H9 (cell line): ENCODE measurements at regions not wholly inside any gene's neighbourhood (a gene's known extent, or its start where the extent isn't known, plus 50 kb on each side); places are given as distances from the start of the nearest gene placed in this dataset.

Experiments
- DNase-seq: peaks from one replicate; pipeline ENCODE4 v3.0.0-alpha.2; 2017
- H2AFZ ChIP-seq: one replicate; pipeline ENCODE4 v1.6.1; 2013; ENCODE audit warnings: mild to moderate bottlenecking, low read length, control low read depth, moderate library complexity
- H2AK5ac ChIP-seq: 2 replicates; pipeline ENCODE4 v1.6.1; 2013; ENCODE audit warnings: low read length, control low read depth, mixed read lengths; ENCODE audit not compliant: insufficient read length
- H2BK120ac ChIP-seq: one replicate; pipeline ENCODE4 v1.6.1; 2013; ENCODE audit warnings: low read depth, mild to moderate bottlenecking, low read length, control low read depth, inconsistent platforms; ENCODE audit not compliant: poor library complexity, severe bottlenecking
- H2BK12ac ChIP-seq: 2 replicates; pipeline ENCODE4 v1.6.1; 2013; ENCODE audit warnings: low read length, control low read depth, mixed read lengths, low read depth; ENCODE audit not compliant: insufficient read length
- H2BK15ac ChIP-seq: 2 replicates; pipeline ENCODE4 v1.6.1; 2013; ENCODE audit warnings: low read depth, low read length, control low read depth
- H2BK20ac ChIP-seq: one replicate; pipeline ENCODE4 v1.6.1; 2013; ENCODE audit warnings: low read depth, mild to moderate bottlenecking, low read length, control low read depth, inconsistent platforms; ENCODE audit not compliant: poor library complexity, severe bottlenecking
- H2BK5ac ChIP-seq: 2 replicates; pipeline ENCODE4 v1.6.1; 2013; ENCODE audit warnings: low read length, control low read depth, mixed read lengths; ENCODE audit not compliant: insufficient read length
- H3K14ac ChIP-seq: 2 replicates; pipeline ENCODE4 v1.6.1; 2013; ENCODE audit warnings: low read length, control low read depth; ENCODE audit not compliant: insufficient read depth
- H3K18ac ChIP-seq: 2 replicates; pipeline ENCODE4 v1.6.1; 2013; ENCODE audit warnings: low read depth, mild to moderate bottlenecking, mixed read lengths, low read length, control low read depth; ENCODE audit not compliant: insufficient read length
- H3K23ac ChIP-seq: 2 replicates; pipeline ENCODE4 v1.6.1; 2013; ENCODE audit warnings: low read length, control low read depth, mixed read lengths, low read depth; ENCODE audit not compliant: insufficient read length
- H3K23me2 ChIP-seq: 2 replicates; pipeline ENCODE4 v1.6.1; 2013; ENCODE audit warnings: low read depth, mild to moderate bottlenecking, mixed read lengths, low read length, control low read depth; ENCODE audit not compliant: insufficient read length, poor library complexity, severe bottlenecking
- H3K27ac ChIP-seq: 2 replicates; pipeline ENCODE4 v1.5.1; 2013; ENCODE audit warnings: low read length, control low read depth, mixed read lengths, low read depth; ENCODE audit not compliant: insufficient read length
- H3K27me3 ChIP-seq: 2 replicates; pipeline ENCODE4 v1.6.1; 2013; ENCODE audit warnings: low read length, control low read depth, inconsistent platforms; ENCODE audit not compliant: insufficient read depth
- H3K4ac ChIP-seq: 2 replicates; pipeline ENCODE4 v1.6.1; 2013; ENCODE audit warnings: low read depth, mild to moderate bottlenecking, control low read depth, inconsistent platforms, low read length, moderate library complexity
- H3K4me1 ChIP-seq: 2 replicates; pipeline ENCODE4 v1.6.1; 2013; ENCODE audit warnings: low read length, control low read depth, inconsistent platforms; ENCODE audit not compliant: insufficient read depth
- H3K4me2 ChIP-seq: 2 replicates; pipeline ENCODE4 v1.6.1; 2013; ENCODE audit warnings: low read length, control low read depth, mixed read lengths; ENCODE audit not compliant: insufficient read length, insufficient read depth
- H3K56ac ChIP-seq: 2 replicates; pipeline ENCODE4 v1.6.1; 2013; ENCODE audit warnings: low read depth, mild to moderate bottlenecking, mixed read lengths, low read length, control low read depth; ENCODE audit not compliant: insufficient read length
- H3K79me1 ChIP-seq: 2 replicates; pipeline ENCODE4 v1.6.1; 2013; ENCODE audit warnings: low read depth, mild to moderate bottlenecking, moderate library complexity, low read length, control low read depth, inconsistent platforms; ENCODE audit not compliant: insufficient read depth, poor library complexity, severe bottlenecking
- H3K79me2 ChIP-seq: 2 replicates; pipeline ENCODE4 v1.6.1; 2013; ENCODE audit warnings: low read length, control low read depth, inconsistent platforms; ENCODE audit not compliant: insufficient read depth
- H3K9ac ChIP-seq: 2 replicates; pipeline ENCODE4 v1.6.1; 2013; ENCODE audit warnings: low read length, control low read depth, mixed read lengths; ENCODE audit not compliant: insufficient read length; ENCODE audit errors: extremely low read depth
- H3K9me3 ChIP-seq: one replicate; pipeline ENCODE4 v1.6.1; 2013; ENCODE audit warnings: low read depth, low read length, inconsistent platforms; ENCODE audit not compliant: control insufficient read depth
- H3T11ph ChIP-seq: one replicate; pipeline ENCODE4 v1.6.1; 2013; ENCODE audit warnings: mild to moderate bottlenecking, low read length, control low read depth, inconsistent platforms
- H4K20me1 ChIP-seq: one replicate; pipeline ENCODE4 v1.6.1; 2013; ENCODE audit not compliant: control insufficient read depth, insufficient read length, insufficient read depth
- H4K5ac ChIP-seq: 2 replicates; pipeline ENCODE4 v1.6.1; 2013; ENCODE audit warnings: low read depth, mild to moderate bottlenecking, mixed read lengths, low read length, control low read depth; ENCODE audit not compliant: insufficient read length
- H4K8ac ChIP-seq: replicated peaks from 2 replicates; pipeline ENCODE4 v1.6.1; 2013; ENCODE audit warnings: low read length, control low read depth, mixed read lengths, low read depth; ENCODE audit not compliant: insufficient read length
- H4K91ac ChIP-seq: 2 replicates; pipeline ENCODE4 v1.6.1; 2013; ENCODE audit warnings: low read depth, mild to moderate bottlenecking, moderate library complexity, mixed read lengths, low read length, control low read depth; ENCODE audit not compliant: insufficient read length
- H3K27ac Mint-ChIP-seq, 3 experiments: 2 replicates in 2 of 3; 3 replicates in 1 of 3; pipeline ENCODE4 v1.8.0; 2020 to 2021; ENCODE audit warnings: mixed read lengths in 3 of 3, mild to moderate bottlenecking in 1 of 3, moderate library complexity in 1 of 3
- H3K27me3 Mint-ChIP-seq: 2 replicates; pipeline ENCODE4 v1.8.0; 2021; ENCODE audit warnings: low read depth, mild to moderate bottlenecking, moderate library complexity, mixed read lengths
- H3K36me3 Mint-ChIP-seq, 3 experiments: 2 replicates in 2 of 3; 3 replicates in 1 of 3; pipeline ENCODE4 v1.8.0; 2020 to 2021; ENCODE audit warnings: low read depth in 3 of 3, mixed read lengths in 3 of 3; ENCODE audit not compliant: insufficient read depth in 1 of 3
- H3K4me1 Mint-ChIP-seq, 2 experiments: 2 replicates each; pipeline ENCODE4 v1.8.0; 2020; ENCODE audit warnings: mixed read lengths in 2 of 2
- H3K4me3 Mint-ChIP-seq, 2 experiments: 2 replicates in 1 of 2; 3 replicates in 1 of 2; pipeline ENCODE4 v1.8.0; 2020 to 2021; ENCODE audit warnings: mild to moderate bottlenecking in 2 of 2, mixed read lengths in 2 of 2, moderate library complexity in 1 of 2
- H3K9me3 Mint-ChIP-seq, 2 experiments: 2 replicates in 1 of 2; 3 replicates in 1 of 2; pipeline ENCODE4 v1.8.0; 2020; ENCODE audit warnings: mild to moderate bottlenecking in 2 of 2, mixed read lengths in 2 of 2, moderate library complexity in 1 of 2
- CTCF ChIP-seq: fragments of 200-600 bp; sonication (generic); conservative IDR thresholded peaks from 3 replicates; pipeline ENCODE4 v1.8.0; 2021; ENCODE audit warnings: antibody characterized with exemption, mild to moderate bottlenecking
- WGBS: extraction: QIAGEN DNeasy Blood & Tissue Kit; methylation state at CpG from one replicate; pipeline ENCODE4 v1.1.7; 2013; ENCODE audit warnings: missing lambda C conversion rate, low lambda C conversion rate, mixed read lengths; ENCODE audit not compliant: insufficient read length; ENCODE audit errors: extremely low coverage; 5-methylcytosine and 5-hydroxymethylcytosine counted together

- Histone ChIP-seq H3K9me3 (no peaks in the 10 kb centered on the region), H4K91ac (no peak overlapping the region), H3K9ac (no peak overlapping the region), H3K4me1 (0 out of 2 replicates have a peak, but pooled peaks cover 2% of the 10 kb centered on the region), H3T11ph (no peak overlapping the region), H4K8ac (no peak overlapping the region), H2BK120ac (no peak overlapping the region), H3K23ac (no peak overlapping the region), H2BK5ac (no peak overlapping the region), H3K79me1 (no peaks in the 10 kb centered on the region), H4K5ac (no peak overlapping the region), H4K20me1 (no peaks in the 10 kb centered on the region), H3K79me2 (no peaks in the 10 kb centered on the region), H3K27ac (no peak overlapping the region), H2AK5ac (no peak overlapping the region), H2BK15ac (no peak overlapping the region), H2AFZ (no peak overlapping the region), H3K4me2 (no peak overlapping the region), H3K27me3 (no peaks in the 10 kb centered on the region), H3K23me2 (no peaks in the 10 kb centered on the region), H2BK20ac (no peak overlapping the region), H2BK12ac (no peak overlapping the region), H3K56ac (no peak overlapping the region), H3K14ac (no peak overlapping the region), H3K18ac (no peak overlapping the region), H3K4ac (no peak overlapping the region)
- TF ChIP-seq CTCF, result no peak
- DNase-seq, result no peak
- H3K9me3 Mint-ChIP-seq, result peaks cover 0 to 6% of the 10 kb centered on the region in 2 experiments; a peak in 3 of 5 replicates
- WGBS, result no CpG with 5 or more reads among the region's 3 CpGs
- H3K4me3 Mint-ChIP-seq, result no peak overlapping the region
- H3K27ac Mint-ChIP-seq, result no peak overlapping the region
- H3K4me1 Mint-ChIP-seq, result peaks cover 3 to 4% of the 10 kb centered on the region in 2 experiments; a peak in 3 of 4 replicates
- no peaks in the 10 kb centered on the region; a peak in 1 of 7 replicates for H3K36me3 Mint-ChIP-seq
- no peaks in the 10 kb centered on the region; the same call in 1 of the 2 replicates for H3K27me3 Mint-ChIP-seq
Observed at GRCh38 chr16:76768316-76768715, 422.7 kb upstream of the MON1B start.
